OCI-LY3 (cell line): ENCODE measurements at regions not wholly inside any gene's neighbourhood (a gene's known extent, or its start where the extent isn't known, plus 50 kb on each side); places are given as distances from the start of the nearest gene placed in this dataset.

Experiments
- H2AFZ ChIP-seq: fragments of 200-600, 300-600 bp; shearing (Covaris generic); 2 replicates; pipeline ENCODE4 v1.6.0; 2014; ENCODE audit warnings: antibody characterized with exemption, low read depth, low read length
- H3K27ac ChIP-seq: fragments of 200-600, 300-600 bp; sonication (generic); 2 replicates; pipeline ENCODE4 v1.5.1; 2014; ENCODE audit warnings: mild to moderate bottlenecking, low read length, moderate library complexity, mixed read lengths
- H3K27me3 ChIP-seq: fragments of 200-600, 300-600 bp; sonication (generic); 2 replicates; pipeline ENCODE4 v1.6.1; 2014; ENCODE audit warnings: low read depth, low read length, mixed read lengths
- H3K36me3 ChIP-seq: fragments of 200-600, 300-600 bp; sonication (generic); replicated peaks from 2 replicates; pipeline ENCODE3; 2014; ENCODE audit warnings: low read depth, low read length, mixed read lengths
- H3K4me1 ChIP-seq: fragments of 300-600, 200-600 bp; sonication (generic); 2 replicates; pipeline ENCODE4 v1.6.1; 2014; ENCODE audit warnings: low read length, mixed read lengths
- H3K4me2 ChIP-seq: fragments of 200-600, 300-600 bp; sonication (generic); 2 replicates; pipeline ENCODE4 v1.6.1; 2014; ENCODE audit warnings: low read length, mixed read lengths
- H3K4me3 ChIP-seq: fragments of 300-600, 200-600 bp; sonication (generic); 2 replicates; pipeline ENCODE4 v1.5.1; 2014; ENCODE audit warnings: antibody characterized with exemption, mild to moderate bottlenecking, low read length, moderate library complexity
- H3K79me2 ChIP-seq: fragments of 300-600, 200-600 bp; shearing (Covaris generic); 2 replicates; pipeline ENCODE4 v1.6.1; 2014; ENCODE audit warnings: mild to moderate bottlenecking, low read length, mixed read lengths
- H3K9ac ChIP-seq: fragments of 300-600, 200-600 bp; shearing (Covaris generic); 2 replicates; pipeline ENCODE4 v1.6.0; 2014; ENCODE audit warnings: mild to moderate bottlenecking, low read length, moderate library complexity
- H3K9me3 ChIP-seq: fragments of 200-600, 300-600 bp; shearing (Covaris generic); 2 replicates; pipeline ENCODE4 v1.6.1; 2014; ENCODE audit warnings: low read length, mixed read lengths; ENCODE audit not compliant: insufficient read depth
- H4K20me1 ChIP-seq: fragments of 200-600, 300-600 bp; sonication (generic); 2 replicates; pipeline ENCODE4 v1.6.1; 2016; ENCODE audit warnings: low read length, mixed read lengths; ENCODE audit not compliant: insufficient read depth
- CTCF ChIP-seq: fragments of 200-600, 300-600 bp; sonication (generic); IDR thresholded peaks from 2 replicates; pipeline ENCODE4 v1.5.1; 2014; ENCODE audit warnings: antibody characterized with exemption, low read length, low read depth
- EZH2phosphoT487 ChIP-seq: fragments of 200-600 bp; shearing (Covaris generic); IDR thresholded peaks from 2 replicates; pipeline ENCODE4 v1.6.1; 2018; ENCODE audit warnings: antibody characterized with exemption, mixed run types, low read depth

- no peak overlapping the region for H3K4me2 ChIP-seq
- no peak overlapping the region for H2AFZ ChIP-seq
- H3K36me3 ChIP-seq, result no peaks in the 10 kb centered on the region
- no peak overlapping the region for H3K4me3 ChIP-seq
- TF ChIP-seq EZH2phosphoT487 (no peak), CTCF (no peak)
- H3K9me3 ChIP-seq, result no peaks in the 10 kb centered on the region
- H3K4me1 ChIP-seq, result peaks cover 3% of the 10 kb centered on the region; the same call in 1 of the 2 replicates
- no peaks in the 10 kb centered on the region for H4K20me1 ChIP-seq
- no peaks in the 10 kb centered on the region for H3K79me2 ChIP-seq
- no peak overlapping the region for H3K9ac ChIP-seq
- no peaks in the 10 kb centered on the region for H3K27me3 ChIP-seq
- H3K27ac ChIP-seq, result no peak overlapping the region
These were observed 366.1 kb upstream of the GOLIM4 start for GRCh38 chr3:168461793-168462192.

- H3K4me3 ChIP-seq, result no peak overlapping the region
- H4K20me1 ChIP-seq, result no peaks in the 10 kb centered on the region
- no peaks in the 10 kb centered on the region for H3K36me3 ChIP-seq
- TF ChIP-seq CTCF (no peak), EZH2phosphoT487 (no peak)
- no peak overlapping the region for H2AFZ ChIP-seq
- H3K9ac ChIP-seq, result no peak overlapping the region
- 0 out of 2 replicates have a peak, but pooled peaks cover 3% of the 10 kb centered on the region for H3K4me1 ChIP-seq
- no peak overlapping the region for H3K27ac ChIP-seq
- no peaks in the 10 kb centered on the region for H3K27me3 ChIP-seq
- H3K79me2 ChIP-seq, result no peaks in the 10 kb centered on the region
- H3K9me3 ChIP-seq, result no peaks in the 10 kb centered on the region
- H3K4me2 ChIP-seq, result no peak overlapping the region
These were observed 363.6 kb upstream of the GOLIM4 start for GRCh38 chr3:168459226-168459784.

- H3K4me3 ChIP-seq, result no peak overlapping the region
These were observed 362.3 kb upstream of the GOLIM4 start for GRCh38 chr3:168457954-168458539.

More at GRCh38 chr3:168457954-168458539, 362.3 kb upstream of the GOLIM4 start:
- H3K4me2 ChIP-seq, result no peak overlapping the region
- H3K4me1 ChIP-seq, result 0 out of 2 replicates have a peak, but pooled peaks cover 3% of the 10 kb centered on the region
- no peaks in the 10 kb centered on the region for H4K20me1 ChIP-seq
- no peak overlapping the region for H3K9ac ChIP-seq
- H3K27me3 ChIP-seq, result no peaks in the 10 kb centered on the region
- H2AFZ ChIP-seq, result no peak overlapping the region
- H3K36me3 ChIP-seq, result no peaks in the 10 kb centered on the region
- TF ChIP-seq EZH2phosphoT487 (no peak), CTCF (no peak)
- H3K27ac ChIP-seq, result no peak overlapping the region
- H3K9me3 ChIP-seq, result no peaks in the 10 kb centered on the region
- no peaks in the 10 kb centered on the region for H3K79me2 ChIP-seq
